ENCODE measurements at regions not wholly inside any gene's neighbourhood (a gene's known extent, or its start where the extent isn't known, plus 50 kb on each side); places are given as distances from the start of the nearest gene placed in this dataset.

DNA sequence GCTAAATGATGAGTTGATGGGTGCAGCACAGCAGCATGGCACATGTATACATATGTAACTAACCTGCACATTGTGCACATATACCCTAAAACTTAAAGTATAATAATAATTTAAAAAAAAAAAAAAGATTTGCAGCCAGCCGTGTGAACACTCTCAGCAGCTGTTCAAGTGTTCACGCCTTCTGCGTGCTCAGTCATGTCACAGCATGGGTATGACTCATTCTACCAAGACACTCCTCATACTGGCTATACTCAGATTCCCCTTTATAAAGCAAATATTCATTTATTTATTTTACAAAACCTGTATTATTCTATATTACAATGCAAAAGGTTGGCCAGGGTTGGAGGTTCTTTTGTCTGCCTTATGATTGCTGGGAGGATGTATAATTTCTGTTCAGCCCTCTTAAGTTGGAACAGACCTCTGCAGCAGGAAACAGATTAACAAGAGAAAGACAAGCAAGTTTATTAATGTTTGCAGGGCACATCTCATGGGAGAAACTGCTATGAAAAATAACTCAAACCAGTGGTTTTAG, 1230.6 kb upstream of the CHAC2 start:
- no peaks in the 10 kb centered on the region for H3K36me3 Mint-ChIP-seq (ENCODE audit: low read depth)
- no peaks in the 10 kb centered on the region for H3K4me1 Mint-ChIP-seq (ENCODE audit: low read depth)
- H3K27ac Mint-ChIP-seq = no peak overlapping the region
- H3K4me3 Mint-ChIP-seq = no peak overlapping the region
- intact Hi-C loops (cut with micrococcal nuclease) = no loop called here
- no peaks in the 10 kb centered on the region for H3K27me3 Mint-ChIP-seq
- H3K9me3 Mint-ChIP-seq = peaks cover 20% of the 10 kb centered on the region

DNA sequence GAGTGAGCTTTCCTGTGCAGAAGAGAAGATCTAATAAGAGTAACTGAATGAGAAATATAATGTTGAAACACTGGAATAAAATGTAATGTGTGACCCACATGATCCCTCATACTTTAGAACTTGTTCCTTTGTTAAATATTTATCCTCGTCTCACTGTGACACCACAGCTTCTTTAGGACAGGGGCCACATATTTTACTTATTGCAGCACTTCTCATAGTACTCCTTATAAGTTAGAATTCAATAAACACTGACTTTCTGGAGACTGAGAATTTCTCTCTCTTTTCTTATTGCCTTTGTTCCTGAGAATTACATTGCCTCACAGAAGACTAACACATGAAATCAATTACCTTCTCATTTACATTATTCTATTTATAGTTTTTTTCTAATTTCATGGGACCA, 1234.6 kb upstream of the CHAC2 start:
- H3K9me3 Mint-ChIP-seq = peaks cover 14% of the 10 kb centered on the region
- no peak overlapping the region for H3K4me3 Mint-ChIP-seq

GRCh38 chr2:52526735-52527134, 1240.9 kb upstream of the CHAC2 start:
- no peak overlapping the region for H3K27ac Mint-ChIP-seq
- H3K36me3 Mint-ChIP-seq (ENCODE audit: low read depth) = no peaks in the 10 kb centered on the region
- intact Hi-C loops (cut with micrococcal nuclease) = no loop called here
- no peak overlapping the region for H3K4me3 Mint-ChIP-seq
- no peaks in the 10 kb centered on the region for H3K27me3 Mint-ChIP-seq
- no peaks in the 10 kb centered on the region for H3K4me1 Mint-ChIP-seq (ENCODE audit: low read depth)
- peaks cover 16% of the 10 kb centered on the region for H3K9me3 Mint-ChIP-seq

More for the DNA sequence above, 1234.6 kb upstream of the CHAC2 start:
- Mint-ChIP-seq H3K27ac (no peak overlapping the region), H3K27me3 (no peaks in the 10 kb centered on the region), H3K4me1 (ENCODE audit: low read depth) (no peaks in the 10 kb centered on the region), H3K36me3 (ENCODE audit: low read depth) (no peaks in the 10 kb centered on the region)
- intact Hi-C loops (cut with micrococcal nuclease) = no loop called here

- H3K9me3 Mint-ChIP-seq = peaks cover 9% of the 10 kb centered on the region
- H3K36me3 Mint-ChIP-seq (ENCODE audit: low read depth) = no peaks in the 10 kb centered on the region
- no peak overlapping the region for H3K27ac Mint-ChIP-seq
- no peaks in the 10 kb centered on the region for H3K4me1 Mint-ChIP-seq (ENCODE audit: low read depth)
- intact Hi-C loops (cut with micrococcal nuclease) = no loop called here
- no peaks in the 10 kb centered on the region for H3K27me3 Mint-ChIP-seq
- H3K4me3 Mint-ChIP-seq = no peak overlapping the region
Measured at GRCh38 chr2:52520644-52521043, 1247.0 kb upstream of the CHAC2 start.

DNA sequence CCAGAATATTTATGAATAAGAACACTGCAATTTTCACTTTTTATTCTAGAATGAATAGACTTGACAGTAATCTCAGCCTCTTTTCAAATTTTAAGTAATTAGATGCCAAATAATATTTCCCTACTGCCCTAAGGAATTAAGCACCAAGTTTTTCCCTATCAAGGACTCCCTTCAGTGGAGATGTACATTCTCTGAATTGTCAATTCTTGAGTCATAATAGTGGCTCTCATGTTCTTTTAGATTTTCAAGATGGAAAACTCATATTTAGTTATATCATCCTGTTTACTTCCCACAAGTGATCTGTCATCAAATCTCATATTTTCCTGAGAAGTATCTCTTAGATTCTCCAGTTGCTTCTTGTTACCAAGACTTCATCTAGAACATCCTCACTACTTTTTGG, 1248.9 kb upstream of the CHAC2 start:
- H3K4me1 Mint-ChIP-seq (ENCODE audit: low read depth) = no peaks in the 10 kb centered on the region
- no peak overlapping the region for H3K27ac Mint-ChIP-seq
- intact Hi-C loops (cut with micrococcal nuclease) = no loop called here
- no peaks in the 10 kb centered on the region for H3K36me3 Mint-ChIP-seq (ENCODE audit: low read depth)
- no peak overlapping the region for H3K4me3 Mint-ChIP-seq
- no peaks in the 10 kb centered on the region for H3K9me3 Mint-ChIP-seq
- no peaks in the 10 kb centered on the region for H3K27me3 Mint-ChIP-seq

DNA sequence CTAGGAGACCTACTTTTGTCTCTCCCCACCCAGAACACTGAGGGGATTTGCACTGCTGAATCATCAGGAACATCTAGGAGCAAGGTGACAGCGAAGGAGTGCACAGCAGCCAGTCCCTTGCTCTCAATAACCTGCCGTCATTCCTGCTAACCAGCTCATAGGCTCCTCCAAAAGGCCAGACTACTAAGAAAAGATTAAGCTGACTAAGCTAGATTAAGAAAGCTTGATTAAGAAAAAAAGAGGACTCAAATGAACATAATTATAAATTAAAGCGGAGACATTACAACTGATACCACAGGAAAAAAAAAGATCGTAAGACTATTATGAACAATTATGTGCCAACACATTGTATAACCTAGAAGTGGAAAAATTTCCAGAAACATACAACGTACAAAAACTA, 1254.8 kb upstream of the CHAC2 start:
- no peaks in the 10 kb centered on the region for H3K36me3 Mint-ChIP-seq (ENCODE audit: low read depth)
- H3K9me3 Mint-ChIP-seq = peaks cover 18% of the 10 kb centered on the region
- no peaks in the 10 kb centered on the region for H3K27me3 Mint-ChIP-seq
- no peak overlapping the region for H3K4me3 Mint-ChIP-seq
- intact Hi-C loops (cut with micrococcal nuclease) = no loop called here
- H3K27ac Mint-ChIP-seq = no peak overlapping the region
- no peaks in the 10 kb centered on the region for H3K4me1 Mint-ChIP-seq (ENCODE audit: low read depth)

- Mint-ChIP-seq H3K4me1 (ENCODE audit: low read depth) (no peaks in the 10 kb centered on the region), H3K4me3 (no peak overlapping the region), H3K27me3 (no peaks in the 10 kb centered on the region), H3K36me3 (ENCODE audit: low read depth) (no peaks in the 10 kb centered on the region), H3K27ac (no peak overlapping the region), H3K9me3 (peaks cover 18% of the 10 kb centered on the region)
- intact Hi-C loops (cut with micrococcal nuclease) = no loop called here
Measured at GRCh38 chr2:52510432-52510831, 1257.2 kb upstream of the CHAC2 start.

DNA sequence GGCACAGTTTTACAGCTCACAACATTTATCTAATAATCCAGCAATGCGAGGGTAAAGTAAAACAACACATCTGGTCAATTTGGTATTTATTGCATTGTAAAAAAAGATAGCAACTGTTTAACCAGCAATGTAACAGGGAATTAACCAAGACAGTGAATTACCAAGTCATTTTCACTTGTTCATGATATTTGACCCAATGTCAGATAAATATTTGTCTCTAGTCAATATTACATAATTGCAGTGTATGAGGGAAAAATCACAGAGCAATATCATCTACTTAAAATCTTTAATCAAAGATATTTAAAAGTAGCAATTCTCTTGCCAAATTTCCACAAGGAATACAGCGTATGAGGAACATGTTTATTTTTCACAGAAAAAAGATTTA, 1265.1 kb upstream of the CHAC2 start:
- no peaks in the 10 kb centered on the region for H3K4me1 Mint-ChIP-seq (ENCODE audit: low read depth)
- no peak overlapping the region for H3K4me3 Mint-ChIP-seq
- peaks cover 18% of the 10 kb centered on the region for H3K9me3 Mint-ChIP-seq
- H3K36me3 Mint-ChIP-seq (ENCODE audit: low read depth) = no peaks in the 10 kb centered on the region
- intact Hi-C loops (cut with micrococcal nuclease) = no loop called here
- H3K27me3 Mint-ChIP-seq = no peaks in the 10 kb centered on the region
- H3K27ac Mint-ChIP-seq = no peak overlapping the region

- Mint-ChIP-seq H3K27me3 (no peaks in the 10 kb centered on the region), H3K4me1 (ENCODE audit: low read depth) (no peaks in the 10 kb centered on the region), H3K27ac (no peak overlapping the region), H3K36me3 (ENCODE audit: low read depth) (no peaks in the 10 kb centered on the region), H3K4me3 (no peak overlapping the region), H3K9me3 (peaks cover 18% of the 10 kb centered on the region)
- intact Hi-C loops (cut with micrococcal nuclease) = no loop called here
Measured at GRCh38 chr2:52501715-52502475, 1265.7 kb upstream of the CHAC2 start.

GRCh38 chr2:52500561-52500960, 1267.0 kb upstream of the CHAC2 start:
- no peak overlapping the region for H3K27ac Mint-ChIP-seq
- H3K4me3 Mint-ChIP-seq = no peak overlapping the region
- no peaks in the 10 kb centered on the region for H3K27me3 Mint-ChIP-seq

GRCh38 chr2:52498077-52498750, 1269.4 kb upstream of the CHAC2 start:
- intact Hi-C loops (cut with micrococcal nuclease) = no loop called here
- H3K27me3 Mint-ChIP-seq = no peaks in the 10 kb centered on the region

More at GRCh38 chr2:52500561-52500960, 1267.0 kb upstream of the CHAC2 start:
- intact Hi-C loops (cut with micrococcal nuclease) = no loop called here
- peaks cover 20% of the 10 kb centered on the region for H3K9me3 Mint-ChIP-seq
- no peaks in the 10 kb centered on the region for H3K4me1 Mint-ChIP-seq (ENCODE audit: low read depth)
- no peaks in the 10 kb centered on the region for H3K36me3 Mint-ChIP-seq (ENCODE audit: low read depth)

GRCh38 chr2:52495816-52496215, 1271.8 kb upstream of the CHAC2 start:
- Mint-ChIP-seq H3K9me3 (peaks cover 38% of the 10 kb centered on the region), H3K4me1 (ENCODE audit: low read depth) (no peaks in the 10 kb centered on the region), H3K4me3 (no peak overlapping the region), H3K27ac (no peak overlapping the region), H3K27me3 (no peaks in the 10 kb centered on the region), H3K36me3 (ENCODE audit: low read depth) (no peaks in the 10 kb centered on the region)
- intact Hi-C loops (cut with micrococcal nuclease) = no loop called here

More at GRCh38 chr2:52498077-52498750, 1269.4 kb upstream of the CHAC2 start:
- H3K36me3 Mint-ChIP-seq (ENCODE audit: low read depth) = no peaks in the 10 kb centered on the region
- no peak overlapping the region for H3K27ac Mint-ChIP-seq
- H3K4me3 Mint-ChIP-seq = no peak overlapping the region
- no peaks in the 10 kb centered on the region for H3K4me1 Mint-ChIP-seq (ENCODE audit: low read depth)
- peaks cover 26% of the 10 kb centered on the region for H3K9me3 Mint-ChIP-seq

DNA sequence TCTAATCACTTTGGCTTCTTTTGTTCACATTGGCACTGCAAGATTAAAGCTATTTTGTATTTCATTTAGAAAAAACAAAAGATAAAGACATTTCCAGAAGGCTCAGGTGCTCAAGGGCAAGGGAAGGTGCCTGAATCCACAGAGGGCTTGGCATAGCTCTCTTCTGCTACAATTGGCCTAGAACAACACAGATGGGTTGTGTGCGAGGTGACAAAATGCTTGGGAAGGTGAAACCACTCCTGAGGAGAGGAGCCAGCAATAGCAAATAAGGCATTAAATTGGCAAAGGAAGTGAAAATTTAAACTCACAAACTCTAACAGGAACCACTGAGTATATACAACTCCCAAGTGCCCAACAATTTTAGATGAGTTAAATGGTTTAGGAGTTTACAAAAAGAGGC, 1290.4 kb upstream of the CHAC2 start:
- intact Hi-C loops (cut with micrococcal nuclease) = no loop called here

DNA sequence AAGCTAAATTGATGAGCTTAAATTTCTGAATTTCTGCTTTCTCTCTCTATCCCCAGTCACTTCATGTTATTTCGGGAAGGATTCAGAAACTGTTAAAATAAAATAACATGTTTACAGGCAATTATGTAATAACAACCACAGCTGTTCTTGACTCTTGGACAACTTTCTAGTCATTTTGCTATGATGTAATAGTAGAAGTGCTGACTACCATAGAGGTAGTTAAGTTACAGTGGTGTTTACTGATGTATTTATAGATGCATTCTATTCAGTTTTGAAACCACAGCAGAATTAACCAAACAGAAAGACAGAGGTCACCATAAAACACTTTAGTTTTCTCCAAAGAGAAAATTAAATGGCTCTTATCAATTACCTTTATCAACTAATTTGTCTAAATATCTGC, 1292.0 kb upstream of the CHAC2 start:
- no peaks in the 10 kb centered on the region for H3K36me3 Mint-ChIP-seq (ENCODE audit: low read depth)

More for the DNA sequence above, 1290.4 kb upstream of the CHAC2 start:
- Mint-ChIP-seq H3K4me3 (no peak overlapping the region), H3K9me3 (peaks cover 18% of the 10 kb centered on the region), H3K36me3 (ENCODE audit: low read depth) (no peaks in the 10 kb centered on the region), H3K4me1 (ENCODE audit: low read depth) (no peaks in the 10 kb centered on the region), H3K27ac (no peak overlapping the region), H3K27me3 (no peaks in the 10 kb centered on the region)

More for the DNA sequence above, 1292.0 kb upstream of the CHAC2 start:
- no peak overlapping the region for H3K27ac Mint-ChIP-seq
- intact Hi-C loops (cut with micrococcal nuclease) = no loop called here
- H3K9me3 Mint-ChIP-seq = peaks cover 16% of the 10 kb centered on the region
- H3K4me3 Mint-ChIP-seq = no peak overlapping the region
- no peaks in the 10 kb centered on the region for H3K4me1 Mint-ChIP-seq (ENCODE audit: low read depth)
- H3K27me3 Mint-ChIP-seq = no peaks in the 10 kb centered on the region
